Skin epidermis (tissue), 12 donors: ENCODE measurements at regions not wholly inside any gene's neighbourhood (a gene's known extent, or its start where the extent isn't known, plus 50 kb on each side); places are given as distances from the start of the nearest gene placed in this dataset.
A peak's percentile ranks its signal among the peaks of the same experiment; 100 is the strongest.
"Not testable (repeated sequence)": the region's sequence is repeated elsewhere in the genome, so short reads cannot be mapped to it uniquely, and the experiment has no call there.

Source experiments
- H3K27ac ChIP-seq, 21 experiments: fragments of 200-600 bp; sonication (generic) in 11 of 21; one replicate each; pipeline ENCODE4 v1.5.0; 2020; ENCODE audit warnings: mild to moderate bottlenecking in 3 of 21, inconsistent platforms in 2 of 21, moderate library complexity in 2 of 21
- H3K4me3 ChIP-seq, 7 experiments: fragments of 200-600 bp; sonication (generic) in 2 of 7; one replicate each; pipeline ENCODE4 v1.5.0; 2020; ENCODE audit warnings: inconsistent platforms in 2 of 7, mild to moderate bottlenecking in 2 of 7, moderate library complexity in 1 of 7

GRCh38 chr6:74479960-74480359 lies 725.9 kb downstream of the COL12A1 start:
- H3K4me3 ChIP-seq, result no peak overlapping the region

GRCh38 chr6:74479420-74479819 lies 726.4 kb downstream of the COL12A1 start:
- H3K27ac ChIP-seq, result no peak overlapping the region
- H3K4me3 ChIP-seq, result no peak overlapping the region

More at GRCh38 chr6:74479960-74480359, 725.9 kb downstream of the COL12A1 start:
- no peak overlapping the region for H3K27ac ChIP-seq

DNA sequence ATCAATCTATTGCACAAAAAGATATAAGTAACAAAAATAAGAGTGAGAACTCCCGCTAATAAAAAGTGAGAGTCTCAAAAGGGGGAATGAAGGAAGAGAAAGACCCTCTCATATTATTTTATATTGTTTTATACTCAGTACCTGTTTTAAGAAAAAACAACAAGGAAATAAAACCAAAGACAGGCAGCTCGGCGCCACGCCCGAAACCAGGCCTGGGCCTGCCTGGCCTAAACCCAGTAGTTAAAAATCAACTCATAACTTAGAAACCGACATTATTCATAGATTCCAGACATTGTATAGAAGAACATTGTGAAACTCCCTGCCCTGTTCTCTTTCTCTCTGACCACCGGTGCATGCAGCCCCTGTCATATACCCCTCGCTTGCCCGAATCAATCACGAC lies 731.8 kb downstream of the COL12A1 start:
- not testable (repeated sequence) for H3K27ac ChIP-seq, H3K4me3 ChIP-seq

- H3K4me3 ChIP-seq, H3K27ac ChIP-seq: not testable (repeated sequence)
Observed at GRCh38 chr6:74468552-74468951, 737.3 kb downstream of the COL12A1 start.

- no peak overlapping the region for H3K27ac ChIP-seq
- H3K4me3 ChIP-seq, result no peak overlapping the region
Observed at GRCh38 chr6:74467533-74468215, 738.2 kb downstream of the COL12A1 start.

GRCh38 chr6:74466572-74466971 lies 739.3 kb downstream of the COL12A1 start:
- H3K4me3 ChIP-seq, result no peak overlapping the region
- H3K27ac ChIP-seq, result no peak overlapping the region

DNA sequence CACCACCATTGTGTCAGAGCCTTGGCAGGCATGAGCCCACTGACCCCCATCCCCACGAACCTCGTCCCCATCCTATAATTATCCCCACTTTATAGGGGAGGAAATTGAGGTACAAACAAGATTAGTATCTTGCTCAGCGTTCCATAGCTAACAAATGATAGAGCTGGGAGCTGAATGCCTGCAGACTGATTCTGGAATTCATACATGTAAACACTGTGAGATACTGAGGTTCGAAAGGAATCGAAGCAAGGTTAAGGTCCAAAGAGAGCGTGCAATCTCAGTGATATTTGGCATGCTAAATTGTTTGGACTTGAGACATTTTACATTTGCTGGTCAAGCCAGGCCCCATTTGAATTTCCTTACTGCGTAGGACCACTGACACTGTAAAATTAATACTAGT lies 746.6 kb downstream of the COL12A1 start:
- Histone ChIP-seq H3K4me3 (no peak overlapping the region), H3K27ac (no peak overlapping the region)

GRCh38 chr6:74458536-74458935 lies 747.3 kb downstream of the COL12A1 start:
- no peak overlapping the region for H3K4me3 ChIP-seq
- H3K27ac ChIP-seq, result no peak overlapping the region

DNA sequence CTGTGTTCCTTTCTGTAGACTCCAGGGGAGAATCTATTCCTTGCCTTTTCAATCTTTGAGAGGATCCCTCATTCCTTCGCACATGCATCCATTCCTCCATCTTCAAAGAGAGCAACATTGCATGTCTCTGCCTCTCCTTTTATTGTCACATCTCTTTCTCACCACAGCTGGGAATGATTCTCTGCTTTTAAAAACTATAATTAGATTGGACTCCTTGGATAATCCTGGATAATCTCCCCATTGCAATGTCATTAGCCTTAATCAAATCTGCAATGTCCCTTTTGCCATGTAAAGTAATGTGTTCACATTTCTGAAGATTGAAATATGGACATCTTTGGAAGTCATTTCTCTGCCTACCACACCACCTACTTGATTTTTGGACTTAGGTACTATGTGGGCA lies 750.1 kb downstream of the COL12A1 start:
- Histone ChIP-seq H3K4me3 (no peak overlapping the region), H3K27ac (no peak overlapping the region)

GRCh38 chr6:74451953-74452352 lies 753.9 kb downstream of the COL12A1 start:
- Histone ChIP-seq H3K4me3 (no peak overlapping the region), H3K27ac (no peak overlapping the region)

DNA sequence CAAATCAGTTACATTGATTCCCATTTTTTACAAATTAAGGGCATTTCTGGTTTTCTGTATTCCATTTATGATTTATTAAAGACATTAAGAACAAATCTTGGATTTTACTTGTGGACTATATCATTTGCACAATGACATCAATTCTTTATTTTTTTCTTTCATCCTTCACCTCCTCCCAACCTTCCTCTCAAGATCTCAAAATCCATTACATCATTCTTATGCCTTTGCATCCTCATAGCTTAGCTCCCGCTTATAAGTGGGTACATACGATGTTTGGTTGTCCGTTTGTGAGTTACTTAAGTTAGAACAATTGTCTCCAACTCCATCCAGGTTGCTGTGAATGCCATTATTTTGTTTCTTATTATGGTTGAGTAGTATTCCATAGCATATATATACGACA lies 752.8 kb downstream of the CD109 start:
- H3K4me3 ChIP-seq, result no peak overlapping the region
- no peak overlapping the region for H3K27ac ChIP-seq

GRCh38 chr6:74447013-74447412 lies 751.0 kb downstream of the CD109 start:
- Histone ChIP-seq H3K4me3 (no peak overlapping the region), H3K27ac (no peak overlapping the region)

DNA sequence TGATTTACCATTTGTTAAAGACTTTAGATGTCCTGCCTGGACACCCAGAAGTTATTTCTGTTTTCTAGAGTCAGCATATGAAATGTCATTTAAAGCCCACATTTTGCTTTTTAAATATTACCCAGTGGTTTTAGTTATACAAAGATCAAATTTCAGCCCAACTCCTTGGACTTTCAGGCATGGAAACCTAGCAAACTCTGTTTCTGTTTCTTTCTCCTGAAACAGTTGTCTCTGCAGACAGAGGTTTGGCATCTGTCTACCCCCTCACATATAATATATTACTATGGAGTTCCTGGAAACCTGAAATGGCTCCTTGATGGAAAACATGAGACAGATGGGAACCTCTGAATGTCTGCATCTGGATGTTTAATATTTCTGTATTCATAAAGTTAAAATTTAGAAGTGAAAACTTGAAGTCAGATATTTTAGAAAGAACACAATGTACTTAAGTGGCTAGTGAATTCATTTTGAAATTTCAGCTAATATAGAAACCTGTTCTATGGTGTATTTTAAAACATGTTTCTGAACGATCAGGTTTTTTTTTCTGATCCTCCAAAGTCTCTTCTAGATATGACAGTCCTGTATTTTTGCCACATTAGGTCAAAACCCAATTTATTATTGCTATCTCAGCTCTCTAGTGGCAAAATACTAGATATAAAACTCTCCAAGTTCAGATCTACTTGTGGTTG lies 743.3 kb downstream of the CD109 start:
- Histone ChIP-seq H3K27ac (peak overlapping the region in 1 of 21 experiments; percentile 16), H3K4me3 (no peak overlapping the region)

DNA sequence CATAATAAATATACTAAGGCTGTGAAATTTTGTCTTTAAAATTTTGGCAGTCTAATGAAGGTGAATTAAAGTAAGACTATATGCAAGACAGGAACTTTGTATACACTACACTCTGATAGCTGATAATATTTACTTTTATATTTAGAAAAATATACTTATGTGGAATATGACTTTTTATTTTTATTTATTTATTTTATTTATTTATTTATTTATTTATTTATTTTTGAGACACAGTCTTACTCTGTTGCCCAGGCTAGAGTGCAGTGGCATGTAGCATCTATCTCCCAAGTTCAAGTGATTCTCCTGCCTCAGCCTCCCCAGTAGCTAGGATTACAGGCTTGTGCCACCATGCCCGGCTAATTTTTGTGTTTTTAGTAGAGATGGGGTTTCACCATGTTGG lies 742.4 kb downstream of the CD109 start:
- not testable (repeated sequence) for H3K27ac ChIP-seq

GRCh38 chr6:74434171-74434570 lies 738.2 kb downstream of the CD109 start:
- no peak overlapping the region for H3K4me3 ChIP-seq
- no peak overlapping the region for H3K27ac ChIP-seq

More for the DNA sequence above, 742.4 kb downstream of the CD109 start:
- not testable (repeated sequence) for H3K4me3 ChIP-seq

- no peak overlapping the region for H3K4me3 ChIP-seq
Observed at GRCh38 chr6:74431873-74432580, 736.0 kb downstream of the CD109 start.

GRCh38 chr6:74420221-74420620 lies 724.2 kb downstream of the CD109 start:
- Histone ChIP-seq H3K4me3 (no peak overlapping the region), H3K27ac (no peak overlapping the region)

More at GRCh38 chr6:74431873-74432580, 736.0 kb downstream of the CD109 start:
- no peak overlapping the region for H3K27ac ChIP-seq

- Histone ChIP-seq H3K4me3 (no peak overlapping the region), H3K27ac (no peak overlapping the region)
Observed at GRCh38 chr6:74415056-74415455, 719.1 kb downstream of the CD109 start.

GRCh38 chr6:74410630-74411029 lies 714.6 kb downstream of the CD109 start:
- H3K4me3 ChIP-seq, result no peak overlapping the region
- no peak overlapping the region for H3K27ac ChIP-seq

DNA sequence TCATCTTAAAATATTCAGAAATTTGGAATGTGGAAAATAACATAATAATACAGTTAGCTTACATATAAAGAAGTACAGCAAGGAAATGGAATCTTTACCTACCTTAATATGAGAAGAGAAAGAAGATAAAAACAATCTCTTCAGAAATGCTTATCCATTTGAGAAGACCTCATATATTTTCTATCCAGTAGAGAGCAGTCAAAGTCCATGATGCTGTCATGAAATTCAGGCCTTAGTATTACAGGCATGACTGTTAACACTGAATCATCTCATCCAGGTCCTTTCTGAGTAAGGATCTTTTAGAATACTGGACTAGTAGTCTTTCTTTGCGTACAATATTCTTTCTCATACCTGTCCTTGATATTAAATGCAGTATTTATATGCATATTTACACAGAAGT lies 713.4 kb downstream of the CD109 start:
- Histone ChIP-seq H3K27ac (no peak overlapping the region), H3K4me3 (no peak overlapping the region)

DNA sequence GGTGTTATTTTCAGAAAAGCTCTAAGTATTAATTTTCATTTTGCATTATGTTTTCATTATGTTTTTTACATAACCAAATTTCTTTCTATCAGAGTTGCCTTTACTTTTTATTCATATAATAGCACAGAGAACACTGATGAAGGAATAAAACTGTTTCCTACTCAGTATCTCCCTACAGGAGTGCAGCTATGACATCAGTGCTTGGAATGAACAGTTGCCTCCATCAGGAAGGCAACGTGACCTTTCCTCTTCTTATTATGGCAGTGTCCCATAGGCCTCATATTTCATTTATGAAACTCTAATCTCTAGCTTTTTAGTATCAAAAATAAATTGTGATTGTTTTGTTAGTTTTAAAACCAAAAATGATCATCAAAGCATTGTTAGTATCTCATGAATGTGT lies 712.8 kb downstream of the CD109 start:
- no peak overlapping the region for H3K4me3 ChIP-seq
- no peak overlapping the region for H3K27ac ChIP-seq
